GM10266 (cell line): ENCODE measurements at regions not wholly inside any gene's neighbourhood (a gene's known extent, or its start where the extent isn't known, plus 50 kb on each side); places are given as distances from the start of the nearest gene placed in this dataset.

ENCODE experiments used
- DNase-seq: peaks from one replicate; pipeline ENCODE4 v3.0.0; 2012; ENCODE audit errors: extremely low spot score
- TF ChIP-seq, protein P1 (sequence below): IDR thresholded peaks from 2 replicates; pipeline ENCODE4 v1.5.1; 2012; ENCODE audit warnings: mild to moderate bottlenecking, low read depth; ENCODE audit not compliant: control insufficient read depth, insufficient read depth; ENCODE audit errors: missing control alignments

DNA sequence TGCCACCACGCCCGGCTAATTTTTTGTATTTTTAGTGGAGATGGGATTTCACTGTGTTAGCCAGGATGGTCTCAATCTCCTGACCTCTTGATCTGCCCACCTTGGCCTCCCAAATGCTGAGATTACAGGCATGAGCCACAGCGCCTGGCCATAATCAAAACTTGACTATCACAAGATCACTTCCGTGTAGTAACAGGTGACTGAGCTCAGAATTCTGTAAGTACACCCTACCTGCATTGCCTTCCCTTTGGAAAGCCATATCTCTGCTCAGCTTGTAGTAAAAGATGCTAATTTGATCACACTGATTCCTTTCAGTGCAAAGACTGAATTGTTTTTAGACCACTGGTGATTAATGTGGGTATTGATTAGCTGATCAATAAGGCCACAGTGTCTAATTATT is 167.1 kb downstream of the SHOX2 start:
- TF ChIP-seq, protein P1, sequence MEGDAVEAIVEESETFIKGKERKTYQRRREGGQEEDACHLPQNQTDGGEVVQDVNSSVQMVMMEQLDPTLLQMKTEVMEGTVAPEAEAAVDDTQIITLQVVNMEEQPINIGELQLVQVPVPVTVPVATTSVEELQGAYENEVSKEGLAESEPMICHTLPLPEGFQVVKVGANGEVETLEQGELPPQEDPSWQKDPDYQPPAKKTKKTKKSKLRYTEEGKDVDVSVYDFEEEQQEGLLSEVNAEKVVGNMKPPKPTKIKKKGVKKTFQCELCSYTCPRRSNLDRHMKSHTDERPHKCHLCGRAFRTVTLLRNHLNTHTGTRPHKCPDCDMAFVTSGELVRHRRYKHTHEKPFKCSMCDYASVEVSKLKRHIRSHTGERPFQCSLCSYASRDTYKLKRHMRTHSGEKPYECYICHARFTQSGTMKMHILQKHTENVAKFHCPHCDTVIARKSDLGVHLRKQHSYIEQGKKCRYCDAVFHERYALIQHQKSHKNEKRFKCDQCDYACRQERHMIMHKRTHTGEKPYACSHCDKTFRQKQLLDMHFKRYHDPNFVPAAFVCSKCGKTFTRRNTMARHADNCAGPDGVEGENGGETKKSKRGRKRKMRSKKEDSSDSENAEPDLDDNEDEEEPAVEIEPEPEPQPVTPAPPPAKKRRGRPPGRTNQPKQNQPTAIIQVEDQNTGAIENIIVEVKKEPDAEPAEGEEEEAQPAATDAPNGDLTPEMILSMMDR = no peak
- no peak for DNase-seq

DNA sequence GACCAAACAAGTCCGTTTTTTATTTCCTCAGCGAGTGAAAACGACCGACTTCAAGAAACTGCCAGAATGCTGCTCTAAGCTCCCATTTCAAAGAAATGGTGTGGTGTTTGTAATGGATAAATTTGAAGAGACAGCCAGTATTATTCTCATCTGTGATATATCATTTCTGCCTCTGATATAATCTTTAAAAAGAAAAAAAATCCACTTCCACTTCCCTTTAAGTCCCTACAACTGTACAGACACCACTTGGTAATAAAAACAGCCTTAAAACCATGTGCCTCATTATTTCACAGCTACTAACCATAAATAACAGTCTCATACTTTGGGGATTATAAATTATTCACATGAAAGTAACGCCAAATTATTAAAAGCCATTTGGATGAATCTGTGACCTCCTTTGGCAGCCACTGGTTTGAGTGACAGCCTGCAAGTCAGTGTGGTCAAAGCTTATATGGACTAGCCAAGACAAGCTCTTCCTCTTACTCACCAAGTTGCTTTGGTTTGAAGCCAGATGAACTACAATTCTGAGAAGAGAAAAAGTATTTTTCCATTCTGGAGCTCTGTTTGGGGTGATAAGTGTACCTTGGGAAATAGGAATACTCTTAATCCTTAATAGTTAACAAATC is 168.0 kb downstream of the SHOX2 start:
- DNase-seq = no peak
- TF ChIP-seq, protein P1 = no peak

DNA sequence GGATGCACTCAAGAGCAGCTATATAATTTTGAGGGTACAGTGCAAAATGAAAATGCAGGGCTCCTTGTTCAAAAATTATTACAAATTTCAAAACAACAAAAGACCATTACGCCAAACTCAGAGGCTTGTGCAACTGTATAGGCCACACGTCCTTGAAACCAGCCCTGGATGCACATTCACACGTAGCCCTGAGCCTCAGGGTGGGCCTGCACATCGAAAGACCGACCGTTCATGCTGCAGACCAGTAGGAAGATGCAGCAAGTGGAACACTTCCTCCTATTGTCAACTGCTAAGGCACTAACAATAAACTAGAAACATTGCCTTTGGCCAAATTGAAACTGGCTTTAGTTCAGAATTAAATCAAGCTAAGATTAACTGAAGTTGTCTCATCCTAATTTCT is 174.7 kb downstream of the SHOX2 start:
- TF ChIP-seq, protein P1 = no peak
- DNase-seq = no peak

DNA sequence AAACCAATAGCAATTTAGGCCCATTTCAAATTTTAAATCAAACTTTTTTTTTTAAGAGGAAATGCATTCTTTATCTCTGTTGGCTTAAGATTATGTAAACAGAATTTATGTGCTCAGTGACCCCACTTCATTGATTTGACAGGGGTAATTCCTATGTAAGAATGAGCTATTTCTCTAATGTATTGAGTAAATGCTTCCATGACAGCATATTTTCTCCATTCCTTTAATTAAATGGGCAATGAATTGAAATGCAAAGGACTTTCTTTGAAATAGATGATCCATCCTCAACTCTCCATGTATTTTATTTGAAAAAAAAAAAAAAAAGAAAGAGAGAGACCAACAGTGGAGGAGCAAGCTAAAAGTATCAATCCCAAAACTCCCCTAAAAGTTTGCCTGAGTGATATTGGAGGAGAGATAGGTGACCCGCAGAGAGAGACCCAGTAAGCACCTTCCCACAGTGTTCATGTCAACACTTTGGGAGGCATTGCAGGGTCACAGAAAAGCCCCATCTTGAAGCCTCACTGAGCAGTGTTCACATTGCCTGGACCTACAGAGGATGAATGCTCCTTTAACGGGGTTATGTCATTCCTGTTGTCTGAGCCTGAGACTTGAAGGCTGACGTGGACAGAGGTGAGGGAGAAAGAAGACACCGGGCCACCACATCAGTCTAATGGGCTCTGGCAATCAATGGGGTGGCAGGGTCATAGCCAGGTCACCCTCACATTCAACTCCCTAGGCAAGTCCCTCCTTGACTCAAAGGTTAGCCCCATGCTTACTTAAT is 176.0 kb downstream of the SHOX2 start:
- no peak for DNase-seq
- TF ChIP-seq, protein P1 = no peak

DNA sequence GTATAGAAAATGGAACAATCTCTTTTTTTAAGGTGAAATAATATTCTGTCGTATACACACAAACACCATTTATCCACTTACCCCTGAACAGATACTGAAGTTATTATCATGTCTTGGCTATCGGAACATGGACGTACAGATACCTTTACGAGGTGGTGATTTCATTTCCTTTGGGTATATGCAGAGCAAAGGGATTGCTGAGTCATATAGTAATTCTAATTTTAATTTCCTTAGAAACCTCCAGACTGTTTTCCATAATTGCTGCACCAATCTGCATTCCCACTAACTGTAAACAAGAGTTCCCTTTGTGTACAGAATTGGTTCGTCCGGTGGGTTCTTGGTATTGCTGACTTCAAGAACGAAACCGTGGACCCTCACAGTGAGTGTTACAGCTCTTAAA is 179.4 kb downstream of the SHOX2 start:
- TF ChIP-seq, protein P1 = no peak

DNA sequence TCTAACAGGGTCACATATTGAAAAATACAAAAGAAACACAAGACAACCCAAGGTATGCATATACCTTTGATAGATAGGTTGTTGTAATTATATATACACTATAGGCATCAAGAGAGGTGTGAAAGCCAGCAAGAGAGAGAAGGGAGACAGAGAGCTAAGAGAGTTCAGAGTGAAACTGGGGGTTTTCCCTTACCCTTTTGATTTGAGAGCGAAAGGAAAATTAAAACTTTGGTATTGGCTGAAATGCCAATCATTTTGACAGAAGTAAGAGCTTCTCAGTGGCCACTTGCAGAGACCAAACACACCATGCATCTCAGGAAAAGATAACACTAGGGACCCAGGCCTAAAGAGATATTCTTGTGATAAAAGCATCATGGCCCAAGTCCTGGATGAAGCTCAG is 183.6 kb downstream of the SHOX2 start:
- TF ChIP-seq, protein P1 = no peak
- DNase-seq = no peak

More for the DNA sequence above, 179.4 kb downstream of the SHOX2 start:
- no peak for DNase-seq

DNA sequence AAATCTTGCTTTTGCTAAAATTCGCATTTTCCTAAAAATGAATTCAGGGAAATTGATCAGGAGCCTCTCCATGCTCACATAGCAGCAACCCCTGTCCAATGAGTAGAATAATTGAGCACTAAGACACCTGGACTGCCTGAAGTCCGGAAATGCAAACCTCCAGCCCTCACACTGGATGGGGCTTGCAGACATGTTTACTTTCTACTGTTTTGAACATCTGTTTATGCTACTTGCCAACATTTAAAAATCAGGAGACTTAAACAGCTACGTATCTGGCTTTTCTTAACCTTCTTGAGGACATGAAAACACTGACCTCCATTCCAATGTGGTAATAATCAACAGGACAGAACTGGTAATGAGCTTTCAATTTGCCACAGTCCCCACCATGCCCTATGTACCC is 184.4 kb downstream of the SHOX2 start:
- DNase-seq = no peak
- TF ChIP-seq, protein P1 = no peak
